Activated CD4-positive, alpha-beta memory T cell treated with anti-CD3 and anti-CD28 coated beads, Interleukin-2, amount 10 ng/mL, durations not matched to agents 7 days and 5 days (primary cell): ENCODE measurements at regions not wholly inside any gene's neighbourhood (a gene's known extent, or its start where the extent isn't known, plus 50 kb on each side); places are given as distances from the start of the nearest gene placed in this dataset.

Source experiments
- CTCF ChIA-PET: fragments of 350-600 bp; sonication (Branson Sonifier 250); formaldehyde crosslinking; loops from one replicate; lab custom pipeline; 2021; ENCODE audit warnings: antibody characterized with exemption, inconsistent platforms; lab: Charles Lee
- POLR2A ChIA-PET: fragments of 350-600 bp; sonication (Branson Sonifier 250); formaldehyde crosslinking; loops from one replicate; lab custom pipeline; 2021; ENCODE audit warnings: antibody characterized with exemption; lab: Charles Lee
- DNase-seq: peaks from one replicate; pipeline ENCODE4 v3.0.0-alpha.2; 2020
- H3K27ac Mint-ChIP-seq: one replicate; pipeline ENCODE4 v1.8.0; 2021; ENCODE audit warnings: mild to moderate bottlenecking, mixed read lengths
- H3K27me3 Mint-ChIP-seq: one replicate; pipeline ENCODE4 v1.8.0; 2021; ENCODE audit warnings: mixed read lengths
- H3K36me3 Mint-ChIP-seq: one replicate; pipeline ENCODE4 v1.8.0; 2021; ENCODE audit warnings: low read depth, mixed read lengths
- H3K4me1 Mint-ChIP-seq: one replicate; pipeline ENCODE4 v1.8.0; 2021; ENCODE audit warnings: mixed read lengths
- H3K4me3 Mint-ChIP-seq: one replicate; pipeline ENCODE4 v1.8.0; 2021; ENCODE audit warnings: mild to moderate bottlenecking, mixed read lengths
- H3K9me3 Mint-ChIP-seq: one replicate; pipeline ENCODE4 v1.8.0; 2021; ENCODE audit warnings: mixed read lengths

DNA sequence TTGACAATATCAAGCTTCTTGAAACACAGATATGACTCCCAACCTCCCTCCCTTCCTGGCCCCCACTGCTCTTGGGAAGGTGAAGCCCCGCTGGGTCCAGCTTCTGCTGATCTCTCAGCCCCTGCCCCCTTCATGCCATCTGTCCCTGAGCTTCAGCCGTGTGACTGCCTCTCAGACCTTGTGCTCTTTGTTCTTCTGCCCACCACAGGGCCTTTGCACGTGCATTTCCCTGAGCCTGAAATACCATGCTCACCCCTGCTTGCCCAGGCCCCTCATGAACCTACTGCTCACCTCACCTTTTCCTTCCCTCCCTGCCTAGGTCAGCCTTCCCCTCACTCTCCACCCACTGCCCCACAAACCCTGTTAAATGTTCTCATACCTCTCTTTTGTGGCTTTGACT is 241.7 kb upstream of the PMEPA1 start:
- DNase-seq = no peak
- CTCF ChIA-PET = no interaction called here
- Mint-ChIP-seq H3K36me3 (no peaks in the 10 kb centered on the region), H3K9me3 (no peaks in the 10 kb centered on the region), H3K4me1 (no peaks in the 10 kb centered on the region), H3K4me3 (no peak overlapping the region), H3K27ac (no peak overlapping the region), H3K27me3 (no peaks in the 10 kb centered on the region)
- POLR2A ChIA-PET = no interaction called here

DNA sequence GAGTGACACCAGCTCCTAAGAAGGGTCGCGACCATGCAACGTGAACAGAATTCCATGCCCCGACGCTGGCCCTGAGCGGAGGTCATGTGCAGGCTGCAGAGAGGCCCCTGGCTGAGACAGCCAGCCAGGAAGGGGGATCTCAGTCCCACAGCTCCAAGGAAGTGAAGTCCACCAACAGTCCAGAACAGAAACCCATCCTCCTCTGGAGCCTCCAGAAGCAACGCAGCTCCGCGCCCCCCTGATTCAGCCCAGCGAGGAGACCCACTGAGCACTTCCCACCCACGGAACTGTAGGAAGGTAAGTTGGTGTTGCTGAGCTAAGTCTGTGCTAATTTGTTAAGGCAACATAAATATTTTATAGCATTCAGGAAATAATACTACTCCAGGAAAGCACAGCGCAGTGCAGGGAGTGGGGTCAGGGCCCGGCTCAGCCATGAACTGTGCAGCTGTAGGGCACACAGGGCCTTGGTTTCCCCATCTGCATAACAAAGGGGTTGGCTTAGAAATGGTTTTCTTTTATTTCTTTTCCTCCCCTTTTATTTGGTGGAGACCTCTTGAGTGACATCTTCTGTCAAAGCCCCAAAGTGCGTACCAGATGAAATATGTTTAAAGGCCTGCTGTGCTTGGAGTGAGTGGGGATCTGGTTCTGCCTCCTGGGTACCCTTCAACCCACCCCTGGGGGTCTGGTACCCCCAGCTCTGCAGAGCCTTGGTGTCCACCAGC is 241.1 kb upstream of the PMEPA1 start:
- no peaks in the 10 kb centered on the region for H3K4me1 Mint-ChIP-seq
- H3K9me3 Mint-ChIP-seq = no peaks in the 10 kb centered on the region
- no peaks in the 10 kb centered on the region for H3K27me3 Mint-ChIP-seq
- no peak overlapping the region for H3K27ac Mint-ChIP-seq
- H3K36me3 Mint-ChIP-seq = no peaks in the 10 kb centered on the region
- CTCF ChIA-PET = no interaction called here
- no peak for DNase-seq
- H3K4me3 Mint-ChIP-seq = no peak overlapping the region
- POLR2A ChIA-PET = no interaction called here

GRCh38 chr20:57948180-57948955 is 238.6 kb upstream of the PMEPA1 start:
- Mint-ChIP-seq H3K27me3 (no peaks in the 10 kb centered on the region), H3K27ac (no peak overlapping the region), H3K36me3 (no peaks in the 10 kb centered on the region), H3K4me3 (no peak overlapping the region), H3K4me1 (no peaks in the 10 kb centered on the region), H3K9me3 (no peaks in the 10 kb centered on the region)
- POLR2A ChIA-PET = no interaction called here
- CTCF ChIA-PET = no interaction called here
- DNase-seq = no peak

- Mint-ChIP-seq H3K27ac (no peak overlapping the region), H3K9me3 (no peaks in the 10 kb centered on the region), H3K4me1 (no peaks in the 10 kb centered on the region), H3K27me3 (no peaks in the 10 kb centered on the region), H3K36me3 (no peaks in the 10 kb centered on the region), H3K4me3 (no peak overlapping the region)
- DNase-seq = no peak
- ChIA-PET CTCF (no interaction called here), POLR2A (no interaction called here)
Observed at GRCh38 chr20:57947421-57948179, 237.8 kb upstream of the PMEPA1 start.

DNA sequence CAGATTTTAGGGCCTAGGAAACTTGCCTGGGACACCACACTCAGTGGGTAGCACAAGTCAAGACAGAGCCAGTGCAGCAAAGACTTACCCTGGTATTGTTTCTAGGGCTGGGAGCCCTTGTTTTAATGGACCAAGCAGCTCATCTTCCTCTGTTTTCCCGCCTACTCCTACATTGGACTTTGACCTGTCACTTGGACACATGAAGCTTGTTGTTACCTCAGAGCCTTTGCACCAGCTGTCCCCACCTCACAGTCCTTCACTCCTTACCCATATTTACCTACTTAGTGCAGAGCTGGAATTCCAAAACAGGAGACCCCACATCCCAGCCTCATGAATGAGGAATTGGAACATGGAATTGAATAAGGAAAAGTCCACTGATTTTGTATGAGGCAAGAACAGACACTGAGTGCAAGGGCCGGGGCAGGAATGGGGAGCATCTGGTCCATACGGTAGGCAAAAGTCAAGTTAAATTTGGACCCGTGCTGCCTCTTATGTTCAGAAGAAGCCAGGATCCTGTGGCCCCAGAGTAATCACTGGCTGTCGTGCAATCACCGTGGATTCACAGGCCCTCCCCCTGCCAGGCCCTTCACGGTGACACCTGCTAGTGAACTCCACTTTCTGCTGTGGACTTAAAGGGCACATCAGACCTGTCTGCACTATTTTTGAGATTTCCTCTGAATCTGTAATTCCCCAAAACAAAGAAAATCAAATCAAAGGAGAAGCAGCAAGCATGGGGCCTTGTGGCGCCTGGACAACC is 236.9 kb upstream of the PMEPA1 start:
- Mint-ChIP-seq H3K36me3 (no peaks in the 10 kb centered on the region), H3K27ac (no peak overlapping the region), H3K4me3 (no peak overlapping the region), H3K9me3 (no peaks in the 10 kb centered on the region), H3K27me3 (no peaks in the 10 kb centered on the region), H3K4me1 (no peaks in the 10 kb centered on the region)
- CTCF ChIA-PET = no interaction called here
- no peak for DNase-seq
- POLR2A ChIA-PET = no interaction called here

DNA sequence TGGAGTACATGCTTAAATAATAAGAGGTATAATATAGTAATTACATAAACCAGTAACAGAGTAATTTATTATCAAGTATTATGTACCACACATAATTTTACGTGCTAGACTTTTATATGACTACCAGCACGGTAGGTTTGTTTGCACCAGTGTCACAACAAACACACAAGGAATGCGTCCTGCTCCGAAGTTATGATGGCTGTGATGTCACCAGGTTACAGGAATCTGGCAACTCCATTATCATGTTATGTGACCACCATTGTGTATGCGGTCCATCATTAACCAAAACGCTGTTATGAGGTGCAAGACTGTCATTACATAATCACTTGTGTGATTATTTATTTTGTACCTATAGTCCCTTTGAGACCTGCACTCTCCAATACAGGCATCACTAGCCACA is 235.2 kb upstream of the PMEPA1 start:
- POLR2A ChIA-PET = no interaction called here
- Mint-ChIP-seq H3K27ac (no peak overlapping the region), H3K27me3 (no peaks in the 10 kb centered on the region), H3K36me3 (no peaks in the 10 kb centered on the region), H3K4me3 (no peak overlapping the region), H3K4me1 (no peaks in the 10 kb centered on the region), H3K9me3 (no peaks in the 10 kb centered on the region)
- CTCF ChIA-PET = interaction anchor here (0.6 kb wide), 1 partner anchor 687 kb away, joined by 3 read pairs; no protein-coding TSS in a partner anchor
- no peak for DNase-seq

DNA sequence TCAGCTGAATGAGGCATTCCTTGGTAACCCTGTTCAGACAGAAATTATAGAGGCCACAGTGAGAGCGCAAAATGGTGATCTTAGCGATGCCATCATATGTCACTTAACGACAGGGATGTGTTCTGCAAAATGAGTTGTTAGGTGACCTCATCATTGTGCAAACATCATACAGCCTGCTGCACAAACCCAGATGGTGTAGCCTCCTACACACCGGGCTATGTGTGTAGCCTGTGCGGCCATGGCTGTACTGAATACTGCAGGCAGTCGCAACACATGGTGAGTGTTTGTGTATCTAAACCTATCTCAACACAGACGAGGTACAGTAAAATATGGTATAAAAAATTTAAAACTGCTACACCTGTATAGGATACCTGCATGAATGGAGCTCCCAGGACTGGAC is 234.1 kb upstream of the PMEPA1 start:
- CTCF ChIA-PET = no interaction called here

GRCh38 chr20:57943291-57943690 is 233.5 kb upstream of the PMEPA1 start:
- CTCF ChIA-PET = no interaction called here
- POLR2A ChIA-PET = no interaction called here

More for the DNA sequence above, 234.1 kb upstream of the PMEPA1 start:
- DNase-seq = no peak
- Mint-ChIP-seq H3K27ac (no peak overlapping the region), H3K36me3 (no peaks in the 10 kb centered on the region), H3K9me3 (no peaks in the 10 kb centered on the region), H3K27me3 (no peaks in the 10 kb centered on the region), H3K4me1 (no peaks in the 10 kb centered on the region), H3K4me3 (no peak overlapping the region)
- POLR2A ChIA-PET = no interaction called here

DNA sequence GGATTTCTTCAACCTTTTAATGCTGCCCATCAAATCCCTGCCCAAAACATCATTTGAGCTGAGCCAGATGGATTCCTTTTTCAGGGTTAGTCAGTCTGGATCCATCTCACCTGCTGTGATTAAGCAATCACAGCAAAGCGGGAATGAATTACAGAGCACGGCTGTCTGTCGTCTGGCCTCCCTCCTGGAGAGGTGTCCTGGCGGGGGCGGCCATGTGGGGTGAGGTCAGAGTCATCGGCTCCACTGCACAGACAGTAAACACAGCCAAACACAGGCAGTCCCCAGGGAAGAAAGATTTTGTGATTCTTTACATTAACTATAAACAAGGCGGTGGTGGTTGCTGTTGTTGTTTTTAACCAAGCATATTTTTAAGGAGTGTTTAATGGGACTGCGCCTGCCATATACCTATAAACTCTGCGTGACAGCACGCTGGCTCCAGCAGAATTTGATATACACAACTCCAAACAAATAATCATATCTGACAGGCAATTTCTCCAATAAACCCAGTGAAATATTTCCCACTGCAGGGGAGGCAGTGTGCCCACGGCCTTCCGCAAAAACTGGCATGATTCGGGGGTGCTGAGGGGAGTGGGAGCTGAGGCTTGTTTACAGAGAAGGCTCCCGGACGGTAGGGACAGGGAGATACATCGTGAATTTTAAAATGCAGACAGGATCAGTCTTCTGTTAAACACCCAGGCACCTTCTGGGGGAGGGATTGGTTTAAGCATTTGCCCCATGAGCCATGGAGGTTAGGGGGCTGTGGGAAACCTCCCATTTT is 232.0 kb upstream of the PMEPA1 start:
- no peaks in the 10 kb centered on the region for H3K4me1 Mint-ChIP-seq
- no peaks in the 10 kb centered on the region for H3K27me3 Mint-ChIP-seq
- no peak overlapping the region for H3K27ac Mint-ChIP-seq
- POLR2A ChIA-PET = no interaction called here
- no peak for DNase-seq
- no peaks in the 10 kb centered on the region for H3K36me3 Mint-ChIP-seq
- no peaks in the 10 kb centered on the region for H3K9me3 Mint-ChIP-seq
- H3K4me3 Mint-ChIP-seq = no peak overlapping the region
- CTCF ChIA-PET = no interaction called here

More at GRCh38 chr20:57943291-57943690, 233.5 kb upstream of the PMEPA1 start:
- Mint-ChIP-seq H3K4me3 (no peak overlapping the region), H3K4me1 (no peaks in the 10 kb centered on the region), H3K27ac (no peak overlapping the region), H3K9me3 (no peaks in the 10 kb centered on the region), H3K36me3 (no peaks in the 10 kb centered on the region), H3K27me3 (no peaks in the 10 kb centered on the region)
- DNase-seq = no peak

DNA sequence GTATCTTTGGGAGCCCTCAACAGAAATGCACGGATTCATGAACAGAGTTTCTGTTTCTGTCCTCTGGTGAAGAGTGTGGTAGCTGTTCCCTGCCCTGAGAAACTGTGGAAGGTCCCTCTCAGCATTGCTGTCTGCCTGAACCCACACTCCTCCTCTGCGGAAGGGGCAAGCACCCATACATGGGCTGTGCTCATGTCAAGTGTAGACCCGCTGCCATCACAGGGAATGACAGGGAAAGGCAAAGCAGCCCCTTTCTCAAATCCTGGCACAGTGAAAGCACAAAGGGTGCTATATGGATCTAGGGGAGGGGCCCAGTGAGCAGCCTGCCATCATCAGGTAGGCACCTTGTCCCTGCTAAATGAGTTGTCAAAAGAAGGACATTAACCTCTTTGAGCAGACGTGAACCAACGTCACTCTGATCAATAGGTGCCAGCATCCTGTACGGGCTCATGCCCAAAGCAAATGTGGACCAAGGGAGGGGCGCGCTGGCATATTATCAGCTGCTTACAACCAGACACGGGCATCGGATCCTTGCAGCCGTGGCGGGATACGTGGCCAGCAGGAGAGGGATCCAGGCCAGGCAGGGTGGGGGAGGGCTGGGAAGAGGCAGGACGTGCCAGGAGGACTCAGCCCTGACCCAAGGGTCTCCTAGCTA is 231.2 kb upstream of the PMEPA1 start:
- Mint-ChIP-seq H3K27me3 (no peaks in the 10 kb centered on the region), H3K27ac (no peak overlapping the region), H3K4me3 (no peak overlapping the region), H3K4me1 (no peaks in the 10 kb centered on the region), H3K9me3 (no peaks in the 10 kb centered on the region), H3K36me3 (no peaks in the 10 kb centered on the region)
- no peak for DNase-seq
- POLR2A ChIA-PET = no interaction called here
- CTCF ChIA-PET = no interaction called here

DNA sequence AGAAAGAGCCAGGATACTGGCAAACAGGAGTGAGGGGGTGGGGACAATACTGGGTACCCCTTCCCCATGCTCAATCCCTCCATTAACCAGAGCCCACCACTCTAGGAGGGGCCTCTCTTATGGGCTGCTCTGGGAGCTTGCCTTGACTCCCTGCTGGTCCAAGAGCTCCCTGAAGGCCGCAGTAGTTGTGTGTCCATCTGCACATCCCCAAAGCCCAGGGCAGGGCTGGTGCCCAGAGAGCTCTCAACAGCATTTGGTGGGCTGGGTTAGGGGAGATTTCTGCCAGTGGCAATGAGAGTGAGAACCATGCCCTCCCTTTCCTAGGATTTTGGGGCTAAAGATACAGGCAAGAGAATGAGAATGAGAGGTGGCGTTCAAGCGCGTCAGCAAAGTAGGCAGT is 230.6 kb upstream of the PMEPA1 start:
- Mint-ChIP-seq H3K4me1 (no peaks in the 10 kb centered on the region), H3K9me3 (no peaks in the 10 kb centered on the region), H3K27me3 (no peaks in the 10 kb centered on the region), H3K36me3 (no peaks in the 10 kb centered on the region), H3K4me3 (no peak overlapping the region), H3K27ac (no peak overlapping the region)
- no peak for DNase-seq
- ChIA-PET CTCF (no interaction called here), POLR2A (no interaction called here)

DNA sequence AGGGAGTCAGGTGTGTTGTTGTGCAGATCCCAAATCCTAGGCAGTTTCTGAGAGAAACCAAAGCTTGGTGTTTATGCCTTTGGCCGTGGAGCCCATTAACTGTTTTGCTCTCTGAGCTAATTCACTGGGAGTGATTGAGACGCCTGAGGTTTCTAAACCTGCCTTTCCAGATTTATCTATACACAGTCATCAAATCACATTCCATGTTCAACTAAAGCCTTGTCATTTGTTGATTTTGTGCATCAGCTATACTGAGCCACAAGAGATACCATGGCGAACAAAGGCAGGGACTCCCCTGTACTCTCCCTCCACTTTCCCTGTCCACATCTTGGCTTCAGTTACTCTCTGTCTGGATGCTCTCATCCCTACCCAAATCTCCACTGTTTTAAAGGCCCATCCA is 229.7 kb upstream of the PMEPA1 start:
- no peaks in the 10 kb centered on the region for H3K4me1 Mint-ChIP-seq
- no peak overlapping the region for H3K27ac Mint-ChIP-seq
- H3K27me3 Mint-ChIP-seq = no peaks in the 10 kb centered on the region
- DNase-seq = no peak
- no peaks in the 10 kb centered on the region for H3K9me3 Mint-ChIP-seq
- no peak overlapping the region for H3K4me3 Mint-ChIP-seq
- H3K36me3 Mint-ChIP-seq = no peaks in the 10 kb centered on the region
- POLR2A ChIA-PET = no interaction called here
- CTCF ChIA-PET = no interaction called here
